ENCODE measurements at regions not wholly inside any gene's neighbourhood (a gene's known extent, or its start where the extent isn't known, plus 50 kb on each side); places are given as distances from the start of the nearest gene placed in this dataset.

- Histone ChIP-seq H3K36me3 (no peaks in the 10 kb centered on the region), H3K4me3 (ENCODE audit: low read depth, low read length) (no peak overlapping the region), H3K27me3 (no peaks in the 10 kb centered on the region), H3K9me3 (no peaks in the 10 kb centered on the region), H3K4me1 (no peaks in the 10 kb centered on the region)
- no peak for DNase-seq
- no peak for TF ChIP-seq CTCF (IDR thresholded peaks at IDR 0.05; ENCODE audit: low read depth, low read length)
Observed at GRCh38 chr20:22711971-22712755, 127.8 kb upstream of the FOXA2 start.

- no peak for DNase-seq
- Histone ChIP-seq H3K4me1 (no peaks in the 10 kb centered on the region), H3K4me3 (ENCODE audit: low read depth, low read length) (no peak overlapping the region), H3K27me3 (no peaks in the 10 kb centered on the region), H3K36me3 (no peaks in the 10 kb centered on the region), H3K9me3 (no peaks in the 10 kb centered on the region)
- TF ChIP-seq CTCF (IDR thresholded peaks at IDR 0.05; ENCODE audit: low read depth, low read length) = no peak
Observed at GRCh38 chr20:22716821-22717351, 132.5 kb upstream of the FOXA2 start.

- Histone ChIP-seq H3K9me3 (no peaks in the 10 kb centered on the region), H3K27me3 (no peaks in the 10 kb centered on the region), H3K4me3 (ENCODE audit: low read depth, low read length) (no peak overlapping the region), H3K4me1 (no peaks in the 10 kb centered on the region), H3K36me3 (no peaks in the 10 kb centered on the region)
- no peak for TF ChIP-seq CTCF (IDR thresholded peaks at IDR 0.05; ENCODE audit: low read depth, low read length)
- no peak for DNase-seq
Observed at GRCh38 chr20:22717466-22717865, 133.1 kb upstream of the FOXA2 start.

- H3K4me1 ChIP-seq = no peaks in the 10 kb centered on the region
- TF ChIP-seq CTCF (IDR thresholded peaks at IDR 0.05; ENCODE audit: low read depth, low read length) = no peak
- H3K9me3 ChIP-seq = no peaks in the 10 kb centered on the region
- no peaks in the 10 kb centered on the region for H3K36me3 ChIP-seq
- DNase-seq = no peak
- no peaks in the 10 kb centered on the region for H3K27me3 ChIP-seq
- H3K4me3 ChIP-seq (ENCODE audit: low read depth, low read length) = no peak overlapping the region
Observed at GRCh38 chr20:22719167-22719591, 134.8 kb upstream of the FOXA2 start.

- Histone ChIP-seq H3K36me3 (no peaks in the 10 kb centered on the region), H3K9me3 (no peaks in the 10 kb centered on the region), H3K4me1 (no peaks in the 10 kb centered on the region), H3K27me3 (no peaks in the 10 kb centered on the region), H3K4me3 (ENCODE audit: low read depth, low read length) (no peak overlapping the region)
- TF ChIP-seq CTCF (IDR thresholded peaks at IDR 0.05; ENCODE audit: low read depth, low read length) = no peak
- no peak for DNase-seq
Observed at GRCh38 chr20:22720206-22720605, 135.8 kb upstream of the FOXA2 start.

GRCh38 chr20:22722811-22723210, 138.4 kb upstream of the FOXA2 start:
- Histone ChIP-seq H3K4me1 (no peaks in the 10 kb centered on the region), H3K27me3 (no peaks in the 10 kb centered on the region)

More at GRCh38 chr20:22722811-22723210, 138.4 kb upstream of the FOXA2 start:
- no peak for DNase-seq
- Histone ChIP-seq H3K4me3 (ENCODE audit: low read depth, low read length) (no peak overlapping the region), H3K36me3 (no peaks in the 10 kb centered on the region), H3K9me3 (no peaks in the 10 kb centered on the region)
- TF ChIP-seq CTCF (IDR thresholded peaks at IDR 0.05; ENCODE audit: low read depth, low read length) = no peak
